ENCODE measurements at regions not wholly inside any gene's neighbourhood (a gene's known extent, or its start where the extent isn't known, plus 50 kb on each side); places are given as distances from the start of the nearest gene placed in this dataset.
"Not testable (repeated sequence)": the region's sequence is repeated elsewhere in the genome, so short reads cannot be mapped to it uniquely, and the experiment has no call there.

- not testable (repeated sequence) for H3K4me1 ChIP-seq; H3K4me3 ChIP-seq (ENCODE audit: low read depth, low read length); H3K27ac ChIP-seq; H2AFZ ChIP-seq; H3K9ac ChIP-seq; H3K36me3 ChIP-seq (ENCODE audit: control insufficient read depth, insufficient read depth, low read length); H3K27me3 ChIP-seq (ENCODE audit: control insufficient read depth, insufficient read depth, low read length); H3K79me2 ChIP-seq; H3K9me3 ChIP-seq (ENCODE audit: control insufficient read depth, low read length); H3K4me2 ChIP-seq (ENCODE audit: low read length)
Observed at GRCh38 chr2:76697439-76697838, 824.7 kb downstream of the LRRTM4 start.

DNA sequence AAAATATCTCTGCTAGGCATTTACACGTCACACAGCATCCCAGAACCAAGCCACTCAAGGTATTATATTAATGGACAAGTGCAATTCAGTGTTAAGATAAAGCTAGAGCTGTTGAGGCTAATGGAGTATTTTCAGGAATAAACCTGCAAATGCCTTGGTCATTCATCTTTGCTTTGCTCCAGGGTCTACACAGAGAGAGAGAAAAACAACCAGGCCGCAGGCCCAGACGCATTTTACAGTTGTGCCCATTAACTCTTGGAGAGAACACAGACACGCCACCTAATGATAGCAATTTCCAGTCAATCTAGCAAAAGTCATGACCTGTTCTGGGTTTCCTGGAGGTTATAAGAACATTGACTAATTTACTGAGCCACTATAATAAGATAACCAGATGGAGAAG is 829.3 kb downstream of the LRRTM4 start:
- no peaks in the 10 kb centered on the region for H3K4me1 ChIP-seq
- TF ChIP-seq, protein P1, sequence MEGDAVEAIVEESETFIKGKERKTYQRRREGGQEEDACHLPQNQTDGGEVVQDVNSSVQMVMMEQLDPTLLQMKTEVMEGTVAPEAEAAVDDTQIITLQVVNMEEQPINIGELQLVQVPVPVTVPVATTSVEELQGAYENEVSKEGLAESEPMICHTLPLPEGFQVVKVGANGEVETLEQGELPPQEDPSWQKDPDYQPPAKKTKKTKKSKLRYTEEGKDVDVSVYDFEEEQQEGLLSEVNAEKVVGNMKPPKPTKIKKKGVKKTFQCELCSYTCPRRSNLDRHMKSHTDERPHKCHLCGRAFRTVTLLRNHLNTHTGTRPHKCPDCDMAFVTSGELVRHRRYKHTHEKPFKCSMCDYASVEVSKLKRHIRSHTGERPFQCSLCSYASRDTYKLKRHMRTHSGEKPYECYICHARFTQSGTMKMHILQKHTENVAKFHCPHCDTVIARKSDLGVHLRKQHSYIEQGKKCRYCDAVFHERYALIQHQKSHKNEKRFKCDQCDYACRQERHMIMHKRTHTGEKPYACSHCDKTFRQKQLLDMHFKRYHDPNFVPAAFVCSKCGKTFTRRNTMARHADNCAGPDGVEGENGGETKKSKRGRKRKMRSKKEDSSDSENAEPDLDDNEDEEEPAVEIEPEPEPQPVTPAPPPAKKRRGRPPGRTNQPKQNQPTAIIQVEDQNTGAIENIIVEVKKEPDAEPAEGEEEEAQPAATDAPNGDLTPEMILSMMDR (IDR thresholded peaks at IDR 0.05) = no peak
- no peaks in the 10 kb centered on the region for H3K9me3 ChIP-seq (ENCODE audit: control insufficient read depth, low read length)
- no peak overlapping the region for H3K9ac ChIP-seq
- H3K4me2 ChIP-seq (ENCODE audit: low read length) = no peak overlapping the region
- no peak overlapping the region for H3K27ac ChIP-seq
- H3K79me2 ChIP-seq = no peaks in the 10 kb centered on the region
- H3K27me3 ChIP-seq (ENCODE audit: control insufficient read depth, insufficient read depth, low read length) = no peaks in the 10 kb centered on the region
- no peak overlapping the region for H3K4me3 ChIP-seq (ENCODE audit: low read depth, low read length)
- no peak overlapping the region for H2AFZ ChIP-seq
- H3K36me3 ChIP-seq (ENCODE audit: control insufficient read depth, insufficient read depth, low read length) = no peaks in the 10 kb centered on the region

DNA sequence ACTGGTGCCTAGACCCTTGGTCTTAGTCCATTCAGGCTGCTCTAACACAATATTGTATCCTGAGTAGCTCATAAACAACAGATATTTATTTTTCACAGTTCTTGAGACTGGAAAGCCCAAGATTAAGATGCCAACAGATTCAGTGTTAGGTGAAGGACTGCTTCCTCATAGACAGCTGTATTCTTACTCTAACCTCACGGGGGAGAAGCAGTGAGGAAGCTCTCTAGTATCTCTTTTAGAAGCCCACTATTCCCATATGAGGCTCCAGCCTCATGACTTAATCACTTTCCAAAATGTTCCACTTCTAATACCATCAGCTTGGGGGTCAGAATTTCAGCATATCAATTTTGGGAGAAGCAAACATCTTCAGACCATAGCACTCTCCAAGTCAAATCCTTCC is 833.4 kb downstream of the LRRTM4 start:
- Histone ChIP-seq H3K4me3 (ENCODE audit: low read depth, low read length) (no peak overlapping the region), H3K4me2 (ENCODE audit: low read length) (no peak overlapping the region)
- TF ChIP-seq, protein P1 (IDR thresholded peaks at IDR 0.05) = no peak

GRCh38 chr2:76687923-76688322 is 834.3 kb downstream of the LRRTM4 start:
- Histone ChIP-seq H3K4me3 (ENCODE audit: low read depth, low read length) (no peak overlapping the region), H3K9me3 (ENCODE audit: control insufficient read depth, low read length) (no peaks in the 10 kb centered on the region), H3K79me2 (no peaks in the 10 kb centered on the region), H3K9ac (no peak overlapping the region), H3K4me1 (no peaks in the 10 kb centered on the region), H3K36me3 (ENCODE audit: control insufficient read depth, insufficient read depth, low read length) (no peaks in the 10 kb centered on the region), H3K27ac (no peak overlapping the region), H3K4me2 (ENCODE audit: low read length) (no peak overlapping the region), H3K27me3 (ENCODE audit: control insufficient read depth, insufficient read depth, low read length) (no peaks in the 10 kb centered on the region), H2AFZ (no peak overlapping the region)
- TF ChIP-seq, protein P1 (IDR thresholded peaks at IDR 0.05) = no peak

More for the DNA sequence above, 833.4 kb downstream of the LRRTM4 start:
- Histone ChIP-seq H3K27ac (no peak overlapping the region), H3K27me3 (ENCODE audit: control insufficient read depth, insufficient read depth, low read length) (no peaks in the 10 kb centered on the region), H3K36me3 (ENCODE audit: control insufficient read depth, insufficient read depth, low read length) (no peaks in the 10 kb centered on the region), H3K9me3 (ENCODE audit: control insufficient read depth, low read length) (no peaks in the 10 kb centered on the region), H2AFZ (no peak overlapping the region), H3K9ac (no peak overlapping the region), H3K4me1 (no peaks in the 10 kb centered on the region), H3K79me2 (no peaks in the 10 kb centered on the region)

DNA sequence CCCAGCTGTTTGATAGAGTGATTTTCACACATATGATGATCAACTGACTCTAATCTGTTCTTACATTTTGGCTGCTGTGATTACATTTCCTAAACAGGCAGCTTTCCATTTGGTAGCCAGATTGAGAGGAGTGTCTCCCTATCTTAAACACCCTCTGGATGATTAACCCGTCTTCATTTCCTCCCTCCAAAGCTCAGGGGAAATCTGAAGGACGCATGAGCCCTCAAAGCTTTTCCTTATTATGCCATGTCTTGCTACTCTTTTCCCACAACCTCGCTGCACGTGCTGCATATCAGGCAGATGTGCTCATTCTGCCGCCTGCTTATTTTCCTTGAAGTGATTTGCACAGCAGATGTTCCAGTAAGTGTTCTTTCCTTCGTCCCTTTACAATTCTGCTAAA is 837.4 kb downstream of the LRRTM4 start:
- Histone ChIP-seq H3K9me3 (ENCODE audit: control insufficient read depth, low read length) (no peaks in the 10 kb centered on the region), H3K4me1 (no peaks in the 10 kb centered on the region), H2AFZ (no peak overlapping the region), H3K9ac (no peak overlapping the region), H3K4me2 (ENCODE audit: low read length) (no peak overlapping the region), H3K27ac (no peak overlapping the region), H3K36me3 (ENCODE audit: control insufficient read depth, insufficient read depth, low read length) (no peaks in the 10 kb centered on the region), H3K79me2 (no peaks in the 10 kb centered on the region), H3K4me3 (ENCODE audit: low read depth, low read length) (no peak overlapping the region), H3K27me3 (ENCODE audit: control insufficient read depth, insufficient read depth, low read length) (no peaks in the 10 kb centered on the region)
- TF ChIP-seq, protein P1 (IDR thresholded peaks at IDR 0.05) = no peak
